T-helper 22 cell (primary cell): ENCODE measurements at regions not wholly inside any gene's neighbourhood (a gene's known extent, or its start where the extent isn't known, plus 50 kb on each side); places are given as distances from the start of the nearest gene placed in this dataset.

ENCODE experiments used
- DNase-seq: peaks from one replicate; pipeline ENCODE4 v3.0.0-alpha.2; 2020; ENCODE audit warnings: low read depth

DNA sequence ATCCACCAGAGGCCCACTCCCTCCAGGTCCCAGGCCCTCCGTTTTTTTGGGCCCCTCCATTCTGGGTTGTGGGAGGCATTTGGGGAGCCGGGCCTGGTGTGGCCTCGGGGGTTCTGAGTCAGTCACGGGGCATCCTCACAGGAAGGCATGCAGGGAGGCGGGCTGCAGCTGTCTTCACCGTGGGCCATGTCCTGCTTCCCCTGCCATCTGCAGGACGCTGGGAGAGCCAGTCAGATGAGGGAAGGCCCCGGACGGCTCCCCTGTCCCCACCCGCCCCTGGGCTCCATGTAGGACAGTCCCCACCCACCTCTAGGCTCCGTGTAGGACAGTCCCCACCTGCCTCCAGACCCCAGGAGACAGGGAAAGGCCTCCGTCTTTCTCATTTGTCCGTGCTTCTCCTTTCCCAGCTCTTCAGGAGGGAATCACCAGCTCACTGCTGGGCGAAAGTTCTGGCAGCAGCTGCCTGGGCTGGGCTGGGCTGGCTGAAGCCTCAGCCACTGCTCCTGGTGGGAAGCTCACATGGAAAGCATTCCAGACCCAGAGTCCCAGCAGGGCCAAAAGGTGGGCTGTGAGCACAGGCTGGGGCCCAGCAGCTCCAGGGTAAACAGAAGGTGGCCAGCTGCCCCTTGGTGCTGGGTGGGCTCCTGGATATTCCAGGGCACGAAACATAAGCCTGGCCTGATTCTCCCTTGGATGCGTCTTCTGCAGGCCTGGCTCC, 217.8 kb downstream of the KIF26A start:
- DNase-seq: no peak

DNA sequence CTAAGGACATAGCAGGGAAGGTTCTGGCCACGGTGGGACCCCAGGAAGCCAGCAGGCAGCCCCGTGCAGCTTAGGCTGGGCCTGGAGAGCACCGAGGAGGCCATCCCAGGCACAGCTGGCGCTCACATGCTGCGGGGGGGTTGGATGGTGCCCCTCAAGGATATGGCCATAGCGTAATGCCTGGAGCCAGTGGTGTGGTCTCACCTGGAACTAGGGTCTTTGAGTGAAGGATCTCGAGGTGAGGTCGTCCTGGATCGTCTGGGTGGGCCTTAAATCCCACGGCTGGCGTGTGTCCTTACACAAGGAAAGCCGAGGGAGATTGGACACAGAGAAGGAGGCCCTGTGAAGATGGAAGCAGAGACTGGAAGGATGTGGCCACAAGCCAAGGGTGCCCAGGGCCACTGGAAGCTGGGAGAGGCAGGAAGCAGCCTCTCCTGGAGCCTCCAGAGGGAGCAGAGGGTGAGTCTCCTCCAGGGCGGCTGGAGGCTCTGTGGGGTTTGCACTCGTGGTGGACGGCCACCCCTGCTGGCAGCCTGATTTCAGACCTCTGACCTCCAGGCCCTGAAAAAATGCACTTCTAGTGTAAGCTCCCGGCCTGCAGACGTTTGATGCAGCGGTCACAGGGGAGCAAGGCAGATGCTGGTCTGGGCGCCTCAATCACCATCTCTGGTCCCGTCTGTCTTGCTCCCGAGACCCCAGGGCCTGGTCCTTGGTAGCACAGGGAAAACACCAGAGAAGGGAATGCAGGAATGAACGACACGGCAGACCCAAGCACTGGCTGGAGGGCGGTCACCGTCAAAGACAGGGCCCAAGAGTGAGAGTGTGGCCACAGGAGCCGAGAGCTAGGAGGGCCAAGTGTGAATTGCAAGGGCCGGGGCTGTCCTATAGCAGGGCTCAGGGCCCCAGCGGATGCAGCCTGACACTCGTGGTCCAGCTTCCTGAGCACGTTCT, 218.6 kb downstream of the KIF26A start:
- no peak for DNase-seq

DNA sequence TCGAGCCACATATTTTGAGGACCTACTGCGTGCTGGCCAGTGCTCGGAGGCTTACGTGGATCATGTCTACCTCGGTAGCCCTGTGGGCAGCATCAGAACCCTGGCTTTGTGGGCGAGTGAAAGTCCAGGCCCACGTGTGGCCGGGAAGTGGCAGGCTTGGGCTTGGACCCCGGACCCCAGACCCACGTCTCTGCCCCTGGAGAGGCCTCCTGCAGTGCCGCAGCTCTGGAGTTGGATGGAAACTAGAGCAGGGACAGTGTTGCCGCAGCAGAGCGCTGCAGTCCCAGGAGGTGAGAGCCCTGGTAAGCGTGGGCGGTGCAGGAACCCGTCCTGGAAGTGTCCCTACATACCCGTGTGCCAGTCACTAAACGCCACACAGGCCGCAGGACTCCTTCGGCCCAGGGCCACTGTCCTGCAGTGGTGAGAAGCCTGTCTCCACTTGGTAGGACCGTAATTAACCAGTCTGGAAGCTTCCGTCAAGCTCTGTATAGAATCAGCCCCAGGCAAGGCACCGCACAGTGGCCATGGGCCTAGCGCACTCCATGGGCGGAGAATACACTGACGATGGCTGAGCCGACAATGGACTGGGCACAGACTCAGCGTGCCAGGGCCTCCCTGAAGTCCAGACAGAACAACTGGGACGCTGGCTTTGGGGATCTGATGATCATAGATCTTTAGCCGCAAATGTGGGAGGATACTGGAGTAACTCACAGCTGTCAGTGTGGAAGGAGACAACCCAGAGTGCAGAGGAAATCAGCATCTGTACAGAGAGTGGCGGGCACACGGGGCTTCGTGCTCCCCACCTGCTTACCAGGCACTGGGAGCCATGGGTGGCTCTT, 219.5 kb downstream of the KIF26A start:
- DNase-seq: no peak

DNA sequence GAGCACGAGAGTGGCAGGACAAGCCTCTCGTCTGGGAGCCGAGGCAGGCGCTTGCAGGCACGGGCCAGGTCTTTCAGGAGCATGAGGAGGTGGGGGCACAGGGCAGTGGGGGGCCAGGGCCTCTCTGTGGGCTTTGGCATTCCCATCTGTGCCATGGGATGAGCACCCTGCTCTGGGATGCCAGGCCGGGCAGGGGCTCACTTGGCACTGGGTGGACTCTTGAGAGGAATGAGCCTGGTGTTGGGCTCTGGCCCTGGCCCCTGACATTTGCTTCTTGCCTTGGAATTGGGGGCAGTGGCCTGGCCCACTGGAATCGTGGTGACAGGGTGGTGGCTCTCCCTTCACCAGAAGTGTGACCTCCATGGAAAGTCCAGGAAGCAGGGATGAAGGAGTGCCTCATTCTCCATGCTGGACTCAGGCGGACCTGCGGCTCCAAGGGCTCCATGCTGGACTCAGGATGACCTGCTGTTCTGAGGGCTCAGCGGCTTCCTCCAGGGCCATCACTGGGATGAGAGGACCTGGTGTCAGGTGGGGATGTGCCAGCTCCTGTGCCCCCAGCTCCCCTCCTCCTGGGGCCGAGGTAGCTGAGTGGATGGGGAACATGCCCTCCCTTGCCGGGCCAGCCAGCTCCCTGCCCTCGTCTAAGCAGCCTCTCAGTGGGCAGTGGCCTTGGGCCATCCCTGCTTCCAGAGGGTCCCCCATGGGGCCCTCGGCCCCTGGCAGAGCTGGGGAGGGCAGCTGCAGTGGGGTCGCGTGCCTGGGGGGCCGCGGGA, 220.3 kb downstream of the KIF26A start:
- no peak for DNase-seq

DNA sequence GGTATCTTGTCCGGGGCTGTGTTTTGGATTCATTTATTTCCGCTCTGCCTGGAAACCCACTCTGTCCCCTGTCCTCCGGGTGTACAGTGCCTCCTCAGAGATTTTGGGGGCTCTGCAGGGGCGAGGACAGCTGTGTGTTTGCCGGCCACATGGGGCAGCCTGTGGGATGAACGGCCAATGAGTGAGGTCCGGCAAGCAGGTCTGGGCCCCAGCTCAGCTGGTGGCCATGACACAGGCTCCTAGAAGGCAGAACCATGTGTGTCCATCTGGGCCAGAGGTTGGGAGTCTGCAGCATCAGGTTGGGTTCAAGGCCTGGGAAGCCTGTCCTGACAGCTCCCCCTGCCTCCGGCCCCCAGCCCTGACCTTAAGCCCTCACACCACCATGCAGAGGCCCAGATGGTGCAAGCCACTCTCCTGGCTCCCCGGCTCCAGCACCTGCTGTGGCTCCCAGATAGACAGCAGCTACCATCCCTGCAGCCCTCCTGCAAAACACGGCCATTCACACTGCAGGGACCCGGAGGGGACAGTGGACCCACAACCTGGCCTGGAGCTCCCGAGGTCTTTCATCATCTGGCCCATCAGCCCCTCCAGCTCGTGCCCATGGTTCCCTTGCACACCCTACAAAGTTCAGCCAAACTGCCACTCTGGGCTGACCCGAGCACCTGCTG, 220.1 kb upstream of the C14orf180 start:
- DNase-seq: no peak

DNA sequence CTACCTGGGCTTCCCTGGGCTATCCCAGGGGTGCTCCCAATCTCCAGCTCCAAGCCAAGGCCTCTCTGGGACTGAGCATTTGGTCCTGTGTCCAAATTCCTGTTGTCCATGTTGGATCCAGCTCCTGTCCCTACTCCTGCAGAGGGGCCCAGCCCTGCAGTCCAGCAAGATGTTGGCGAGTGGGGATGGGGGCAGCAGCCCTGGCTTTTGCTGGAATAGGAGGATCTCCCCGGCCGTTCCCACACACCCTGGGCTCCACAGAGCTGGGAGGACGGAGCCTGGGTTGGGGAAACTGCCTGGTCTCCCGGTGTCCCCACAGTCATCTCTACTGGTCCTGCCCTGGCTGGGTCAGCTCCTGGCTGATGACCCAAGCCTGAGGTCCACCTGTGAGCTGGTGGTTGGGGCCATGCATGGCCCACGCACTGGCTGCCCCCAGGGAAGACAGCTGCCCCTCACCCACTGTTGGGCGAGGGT, 219.6 kb upstream of the C14orf180 start:
- DNase-seq: no peak

DNA sequence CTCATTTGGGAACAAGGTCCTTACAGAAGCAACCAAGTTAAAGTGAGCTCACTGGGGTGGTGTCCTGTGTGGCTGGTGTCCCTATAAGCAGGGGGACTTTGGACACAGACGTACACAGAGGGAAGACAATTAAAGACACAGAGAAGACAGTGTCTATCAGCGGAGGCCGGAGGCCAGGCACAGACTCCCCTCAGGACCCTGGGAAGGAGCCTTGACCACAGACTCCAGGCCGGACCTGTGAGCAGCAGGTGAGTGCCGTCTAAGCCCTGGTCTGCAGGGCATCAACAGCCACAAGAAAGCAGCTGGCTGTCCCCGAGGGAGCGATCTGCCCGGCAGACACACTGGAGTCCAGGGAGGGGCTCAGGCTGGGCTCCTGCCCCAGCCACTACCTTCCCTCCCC, 219.1 kb upstream of the C14orf180 start:
- no peak for DNase-seq

DNA sequence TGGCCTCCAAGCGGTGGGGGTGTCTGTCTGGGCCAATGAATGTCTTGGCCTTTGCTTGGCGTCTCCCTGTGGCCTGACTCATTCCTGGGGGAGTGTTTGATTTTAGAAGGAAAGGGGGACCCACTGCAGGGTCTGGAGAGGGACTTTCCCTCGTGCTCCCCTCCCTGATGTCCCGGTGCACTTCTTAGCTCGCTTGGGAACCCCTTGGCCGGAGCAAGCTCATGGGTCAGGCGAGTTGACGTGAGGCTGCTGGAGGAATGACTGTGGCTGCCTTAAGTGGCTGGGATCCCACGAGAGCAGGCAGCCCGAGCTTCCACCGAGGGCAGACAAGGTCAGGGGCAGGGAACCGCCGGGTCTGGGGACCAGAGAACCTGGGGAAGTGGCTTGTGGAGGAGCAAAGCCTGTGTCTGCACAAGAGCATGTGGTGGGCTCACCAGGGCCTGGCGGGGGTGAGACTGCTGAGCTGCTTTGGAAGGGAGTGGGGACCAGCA, 218.4 kb upstream of the C14orf180 start:
- DNase-seq: no peak

DNA sequence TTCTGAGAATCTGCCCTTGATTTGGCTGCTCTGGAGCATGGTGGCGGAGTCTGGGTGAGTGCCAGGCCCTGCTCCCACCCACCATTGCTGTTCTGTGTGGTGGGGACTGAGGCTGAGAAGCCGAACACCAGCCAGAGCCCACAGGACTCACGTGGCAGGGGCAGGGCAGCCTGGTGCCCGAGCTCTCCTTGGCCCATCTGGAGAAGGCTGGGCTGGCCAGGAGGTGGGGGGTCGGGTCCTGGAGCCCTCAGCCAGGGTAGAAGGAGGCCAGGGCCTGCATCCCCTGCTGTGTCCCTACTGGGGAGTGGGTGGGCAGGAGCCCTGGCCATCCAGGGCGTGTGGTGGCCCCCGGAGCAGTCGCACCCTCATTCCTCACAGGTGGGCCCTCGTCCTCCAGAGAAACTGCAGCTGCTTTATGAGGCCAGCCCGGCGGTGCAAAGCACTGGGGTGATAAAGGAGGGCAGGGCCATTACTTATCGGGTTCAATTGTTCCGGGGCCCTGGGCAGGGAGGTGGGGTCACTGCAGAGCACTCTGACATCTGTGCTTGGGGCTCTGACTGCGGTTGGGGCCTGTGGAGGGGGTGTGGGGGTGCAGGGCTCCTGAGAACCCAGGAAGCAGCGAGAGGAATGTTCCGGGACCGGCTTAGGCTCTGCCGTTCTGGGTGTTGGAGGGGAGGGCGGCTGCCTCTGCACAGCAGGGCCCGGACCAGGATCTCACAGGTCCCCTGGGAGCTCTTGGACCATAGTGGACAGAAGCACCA, 217.5 kb upstream of the C14orf180 start:
- no peak for DNase-seq

DNA sequence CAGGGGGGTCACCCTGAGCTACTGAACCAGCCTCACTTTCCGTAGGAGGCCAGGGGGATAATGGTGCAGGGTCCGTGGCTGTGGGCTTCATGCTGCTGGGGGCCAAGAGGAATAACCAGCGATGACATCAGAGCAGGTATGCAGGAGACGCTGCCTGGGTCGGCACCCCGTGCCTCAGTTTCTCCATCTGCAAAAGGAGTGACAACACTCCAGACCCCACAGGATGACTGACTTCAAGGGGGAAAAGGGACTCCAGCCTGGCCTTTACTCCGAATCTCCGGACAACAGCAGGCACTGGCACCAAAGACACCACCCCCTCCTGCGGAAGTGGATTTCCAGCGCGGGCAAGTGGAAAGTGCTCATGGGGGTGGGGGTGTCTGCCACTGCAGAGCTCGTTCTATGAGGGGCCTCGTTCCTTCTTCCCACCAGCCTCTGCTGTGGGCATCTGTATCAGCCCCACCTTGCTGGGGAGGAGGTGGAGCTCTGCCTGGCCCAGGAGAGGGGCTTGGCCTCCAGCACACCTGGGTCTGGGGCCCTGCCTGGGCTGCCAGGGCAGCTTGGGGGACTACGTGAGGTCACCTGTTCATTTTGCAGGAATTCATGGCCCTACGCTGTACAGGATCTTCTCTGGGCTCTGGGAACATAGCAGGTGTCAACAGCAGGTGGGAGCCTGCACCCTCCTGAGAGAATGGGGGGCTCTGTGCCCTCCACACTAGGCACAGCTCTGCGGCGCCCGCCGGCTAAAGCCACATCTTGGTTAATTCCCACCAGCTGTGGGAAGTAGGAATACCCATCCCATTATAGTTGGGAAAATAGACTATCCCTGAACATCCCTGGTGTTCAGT, 216.6 kb upstream of the C14orf180 start:
- DNase-seq: no peak

DNA sequence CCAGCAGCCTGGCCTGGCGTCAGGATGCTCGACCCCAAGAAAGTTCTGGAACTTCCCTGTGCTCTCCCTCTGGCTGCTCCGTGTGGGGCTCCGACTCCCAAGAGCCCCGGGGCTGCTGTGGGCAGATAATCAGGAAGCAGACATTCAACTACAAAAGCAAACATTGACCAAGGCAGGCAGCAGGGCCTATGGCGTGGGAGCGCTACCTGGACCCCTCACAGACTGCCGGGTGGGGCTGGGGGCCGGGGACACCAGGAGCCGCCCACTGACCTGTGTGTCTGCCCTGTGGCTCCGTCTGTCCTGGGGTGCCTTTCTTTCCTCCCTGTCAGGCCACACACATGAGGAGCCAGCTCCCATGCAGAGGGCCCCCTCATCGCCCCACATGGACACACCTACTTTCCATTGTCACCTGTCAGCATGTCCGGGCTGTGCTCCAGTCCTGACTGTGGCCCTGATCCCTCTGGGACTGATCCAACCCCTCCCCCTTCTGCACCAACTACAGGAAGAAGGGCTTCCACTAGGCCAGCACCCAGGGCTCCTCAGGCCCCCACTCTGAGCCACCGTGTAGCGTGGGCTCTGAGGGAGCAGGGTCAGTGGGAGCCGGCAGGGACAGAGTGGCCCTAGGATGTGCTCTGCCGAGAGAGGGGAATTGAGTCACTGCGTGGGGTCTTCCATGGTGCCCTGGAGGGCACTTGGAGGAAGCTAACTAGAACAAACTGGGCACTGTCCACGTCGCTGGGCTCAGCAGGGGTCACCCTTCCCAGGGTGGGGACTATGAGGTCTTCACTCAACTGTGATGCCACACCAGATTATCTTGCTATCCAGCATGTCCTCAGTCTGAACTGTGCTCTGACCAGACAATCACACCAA, 215.4 kb upstream of the C14orf180 start:
- no peak for DNase-seq

DNA sequence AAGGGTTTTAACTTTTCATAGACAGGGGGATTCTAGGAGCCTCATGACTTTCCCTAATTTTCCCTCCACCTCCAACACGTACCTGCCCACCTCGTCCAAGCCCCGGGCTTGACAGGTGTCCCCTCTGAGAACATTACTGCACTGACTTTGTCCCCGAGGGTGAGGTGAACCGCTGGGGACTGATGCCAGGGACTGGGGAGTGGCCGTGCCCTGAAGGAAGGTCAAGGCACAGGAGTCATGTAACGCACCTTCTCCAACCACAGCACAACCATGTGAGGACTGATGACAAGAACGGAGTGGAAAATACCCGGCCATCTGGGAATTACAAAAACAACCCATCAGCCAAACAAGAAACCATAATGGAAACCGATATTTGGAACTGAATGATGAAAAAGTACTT, 214.7 kb upstream of the C14orf180 start:
- no peak for DNase-seq

DNA sequence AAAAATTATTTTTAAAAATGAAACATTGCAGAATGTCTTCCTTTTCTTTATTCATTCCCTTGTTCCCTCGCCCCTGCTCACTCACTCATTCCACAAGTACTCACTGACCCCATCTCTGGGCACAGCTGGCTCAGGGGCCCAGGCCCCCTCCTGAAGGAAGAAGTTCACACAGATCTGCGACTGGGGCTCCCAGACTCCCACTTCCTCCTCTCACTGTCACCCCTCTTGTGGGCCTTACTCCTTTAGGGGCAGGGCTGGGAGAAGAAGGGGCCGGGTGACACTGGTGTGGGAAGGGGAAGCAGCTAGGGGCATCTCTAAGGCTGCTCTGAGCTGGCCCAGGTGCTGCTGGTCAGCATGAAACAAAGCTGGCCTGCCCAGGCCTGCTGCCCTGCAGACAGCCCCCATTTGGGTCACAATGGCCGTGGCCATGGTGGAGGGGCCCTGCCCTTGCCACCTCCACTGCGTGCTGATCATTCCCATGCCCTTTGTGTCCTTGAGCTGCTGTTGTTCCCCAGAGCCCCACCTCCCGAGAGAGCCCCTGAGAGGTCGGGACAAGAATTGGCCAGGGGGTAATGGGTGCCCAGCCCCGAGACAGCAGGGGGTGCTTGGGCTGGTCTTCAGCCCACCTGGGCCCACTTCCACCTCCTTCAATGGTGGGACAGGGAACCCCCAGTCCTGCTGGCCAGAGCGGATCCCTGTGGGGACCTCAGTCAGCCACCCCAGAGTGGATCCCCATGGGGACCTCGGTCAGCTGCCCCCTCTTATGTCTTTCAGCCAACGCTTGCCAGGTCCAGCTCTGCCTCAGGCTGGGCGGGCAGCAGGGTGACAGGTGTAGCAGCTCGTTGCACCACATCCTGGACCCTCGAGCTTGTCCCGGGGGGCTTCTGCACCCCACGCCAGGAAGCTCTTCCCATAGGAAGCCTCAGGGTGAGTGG, 212.4 kb upstream of the C14orf180 start:
- DNase-seq: no peak

DNA sequence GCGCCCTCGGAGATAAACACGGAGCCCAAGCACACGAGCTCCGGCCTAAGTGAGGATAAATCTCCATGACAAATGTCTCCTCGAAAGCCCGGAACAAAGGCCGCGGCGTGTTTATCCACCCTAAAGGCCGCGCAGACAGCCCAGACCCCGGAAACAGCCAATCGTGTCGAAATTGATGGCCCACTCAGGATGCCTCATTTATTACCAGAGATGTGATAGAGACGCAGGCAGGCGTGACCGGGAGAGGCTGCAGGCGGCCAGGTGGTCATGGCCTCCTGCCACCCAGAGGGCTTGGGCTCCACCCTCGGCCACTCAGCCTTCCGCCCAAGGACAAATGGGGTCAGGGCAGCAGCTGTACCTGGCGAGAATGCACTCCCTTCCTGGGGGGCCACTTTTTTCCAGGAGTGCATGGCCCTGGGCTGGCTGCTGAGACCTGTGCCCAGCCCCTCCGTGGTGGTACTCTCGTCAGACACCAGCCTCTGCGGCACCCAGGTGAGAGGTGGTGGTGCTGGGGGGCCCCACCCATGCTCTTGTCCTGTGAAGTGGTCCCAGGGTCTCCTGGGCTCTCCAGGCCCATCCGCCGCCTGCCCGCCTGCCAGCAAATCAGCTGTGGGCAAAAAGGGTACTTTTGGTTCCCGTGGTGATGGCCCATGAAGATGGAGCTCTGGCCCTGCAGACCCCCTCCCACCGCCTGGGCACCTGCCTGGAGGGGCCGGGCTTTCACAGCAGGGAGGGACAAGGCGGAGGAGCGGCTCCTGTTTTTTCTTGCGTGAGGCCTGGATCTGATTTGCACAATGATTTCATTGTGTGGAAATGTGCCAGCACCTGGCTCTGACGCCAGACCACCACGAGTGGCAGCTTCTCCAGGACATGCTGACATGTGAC, 211.5 kb upstream of the C14orf180 start:
- DNase-seq: no peak

DNA sequence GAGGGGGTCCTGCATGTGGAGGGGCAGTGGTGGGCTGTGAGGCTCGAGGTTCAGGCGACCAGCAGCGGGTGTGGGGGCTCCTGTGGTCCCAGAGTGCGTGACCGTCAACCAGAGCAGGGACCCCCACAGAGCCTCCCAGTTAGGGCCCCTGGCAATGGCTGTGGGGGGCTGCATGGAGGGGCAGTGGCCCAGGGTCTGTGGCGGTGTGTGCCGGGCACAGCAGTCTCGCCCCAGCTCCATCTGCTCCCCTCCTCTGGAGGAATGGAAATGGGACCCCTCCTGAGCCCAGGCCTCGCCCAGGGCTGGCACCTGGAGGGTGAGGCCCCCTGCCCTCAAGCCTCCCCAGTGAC, 210.8 kb upstream of the C14orf180 start:
- no peak for DNase-seq

DNA sequence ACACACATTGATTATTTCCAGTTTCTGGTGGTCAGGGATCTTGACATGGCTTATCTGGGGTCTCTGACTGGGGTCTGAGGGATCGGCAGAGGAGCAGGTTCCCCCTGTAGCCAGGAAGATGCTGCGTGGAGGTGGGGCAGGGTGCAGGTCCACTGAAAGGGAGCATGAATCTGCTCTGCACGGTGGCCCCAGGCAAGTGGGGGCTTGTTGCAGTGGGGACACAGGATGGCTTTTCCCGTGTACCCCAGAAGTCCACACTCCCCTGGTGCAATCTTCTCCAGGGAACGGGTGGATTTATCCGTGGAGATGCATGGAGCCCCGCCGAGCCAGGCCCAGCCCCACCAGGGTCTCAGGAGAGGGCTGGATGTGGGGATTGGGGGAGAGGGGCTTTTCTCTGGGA, 210.4 kb upstream of the C14orf180 start:
- DNase-seq: no peak
